NCI-H1436 (cell line): ENCODE measurements at regions not wholly inside any gene's neighbourhood (a gene's known extent, or its start where the extent isn't known, plus 50 kb on each side); places are given as distances from the start of the nearest gene placed in this dataset.
"Not testable (repeated sequence)": the region's sequence is repeated elsewhere in the genome, so short reads cannot be mapped to it uniquely, and the experiment has no call there.

ENCODE experiments used
- DNase-seq: peaks from one replicate; lab custom pipeline; 2025; lab: John Stamatoyannopoulos, UW

DNA sequence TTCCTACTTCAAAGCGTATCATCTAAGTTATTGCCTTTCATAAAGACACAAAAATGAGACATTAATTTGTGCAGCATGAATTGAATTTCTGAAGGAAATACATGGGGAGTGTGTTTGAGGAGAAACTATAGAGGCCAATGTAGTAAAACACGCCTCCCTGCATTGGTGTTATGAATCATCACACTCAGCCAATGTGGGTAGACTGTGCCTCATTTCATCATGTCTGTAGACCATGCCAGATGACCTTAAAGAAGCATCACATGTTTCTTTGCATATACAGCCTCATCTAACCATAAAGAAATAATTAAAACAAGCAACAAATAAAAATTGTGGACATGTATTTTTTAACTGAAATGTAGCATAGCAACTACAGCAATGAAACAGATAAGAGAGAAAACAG lies 486.0 kb upstream of the ADAMTS9 start:
- no peak for DNase-seq

DNA sequence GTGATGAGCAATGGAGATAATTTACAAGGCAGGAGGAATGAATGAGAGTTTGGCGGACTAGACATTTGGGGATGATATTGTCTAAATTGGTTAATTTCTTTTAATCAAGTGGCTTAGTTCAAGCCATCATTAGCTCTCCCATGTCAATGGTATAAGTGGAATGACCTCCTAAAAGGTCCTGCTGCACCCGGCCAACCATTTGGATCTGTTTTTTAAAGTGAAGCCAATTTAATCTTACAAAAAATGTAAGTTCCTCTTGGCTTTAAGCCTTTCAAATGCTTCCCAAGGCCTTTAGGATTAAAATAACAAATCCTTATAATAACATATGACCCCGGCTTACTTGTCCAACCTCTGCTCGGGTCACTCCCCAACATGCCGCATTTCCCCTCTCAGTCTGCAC lies 484.4 kb upstream of the ADAMTS9 start:
- DNase-seq = no peak

DNA sequence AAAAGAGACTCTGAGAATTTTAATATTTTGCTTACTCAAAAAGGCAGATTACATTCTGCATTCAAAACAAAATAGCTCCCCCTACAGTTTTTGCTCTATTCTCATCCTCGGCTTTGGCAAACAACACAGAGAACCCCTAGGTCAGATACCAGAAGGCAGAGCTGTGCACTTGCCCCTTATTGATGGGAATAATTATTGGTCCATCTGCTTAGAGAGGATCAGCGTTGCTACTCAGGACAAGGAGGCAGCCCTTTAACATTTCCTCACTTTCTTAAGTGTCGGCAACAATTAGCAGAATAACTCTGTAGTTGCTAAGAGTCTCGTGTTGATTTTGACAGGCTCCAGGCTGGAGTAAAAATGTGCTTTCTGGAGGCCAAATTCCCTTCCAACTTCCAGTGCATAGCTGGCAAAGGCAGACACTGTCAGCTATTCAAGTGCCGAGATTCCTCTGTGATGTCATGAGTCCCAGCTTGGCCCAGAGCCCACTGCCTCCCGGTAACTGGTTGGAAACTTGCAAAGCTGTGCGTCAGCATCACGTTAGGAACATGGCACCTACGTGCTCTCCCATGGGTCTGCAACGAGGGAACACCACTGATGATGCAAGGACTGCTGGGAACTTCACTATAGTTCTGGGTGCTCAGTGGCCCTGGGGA lies 482.7 kb upstream of the ADAMTS9 start:
- no peak for DNase-seq

DNA sequence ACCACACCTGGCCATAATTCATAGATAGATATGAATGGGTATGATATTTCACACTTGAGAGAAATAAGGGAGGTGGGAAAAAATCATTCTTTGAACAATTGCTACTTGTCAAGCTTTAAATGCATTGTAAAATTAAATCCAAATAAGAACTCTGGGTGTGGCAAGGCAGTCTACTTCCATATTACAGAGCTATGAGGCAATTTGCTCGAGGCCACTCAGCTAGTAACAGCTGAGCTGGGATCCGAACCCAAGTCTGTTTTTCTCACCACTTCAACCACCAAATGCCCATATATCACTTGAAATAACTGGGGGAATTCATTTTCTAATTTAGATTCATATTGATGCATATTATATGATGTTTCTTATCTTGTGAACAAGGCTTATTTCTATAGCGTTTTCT lies 482.2 kb upstream of the ADAMTS9 start:
- no peak for DNase-seq

DNA sequence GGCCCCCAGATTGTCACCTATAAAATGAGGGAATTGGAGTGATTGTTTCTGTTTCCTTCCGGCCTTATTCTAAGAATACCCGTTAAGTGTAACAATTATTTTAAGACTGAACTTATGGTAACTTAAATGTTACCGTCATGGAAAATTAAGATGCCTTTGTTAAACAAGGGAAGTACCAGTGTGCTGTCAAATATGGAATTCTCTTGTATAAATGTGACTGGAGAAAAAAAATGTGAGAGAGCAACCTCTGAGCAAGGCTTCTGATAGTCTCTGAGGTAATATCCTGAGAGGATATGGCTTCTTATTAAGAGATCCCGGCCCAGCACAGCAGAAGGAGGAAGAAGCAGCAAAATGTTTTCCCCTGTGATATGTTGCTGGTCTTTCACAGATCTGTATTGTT lies 480.7 kb upstream of the ADAMTS9 start:
- DNase-seq = no peak

DNA sequence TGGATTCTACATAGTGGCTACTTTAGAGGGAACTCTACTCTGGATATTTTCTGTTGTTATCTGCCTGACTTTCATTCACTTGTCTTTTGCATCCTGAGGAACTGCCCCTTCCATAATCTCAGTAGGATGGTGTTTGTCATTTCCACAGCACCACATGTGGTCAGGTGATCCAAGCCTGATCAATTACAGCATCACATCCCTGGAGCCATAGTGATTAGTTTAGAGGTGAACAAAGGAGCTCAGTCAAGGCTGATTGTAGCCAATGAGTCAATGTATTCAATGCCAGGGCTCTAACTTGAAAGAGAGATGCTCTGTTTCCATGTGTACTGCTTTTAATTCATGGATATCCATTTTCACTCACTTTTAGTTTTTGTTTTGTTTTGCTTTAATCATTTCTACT lies 478.7 kb upstream of the ADAMTS9 start:
- no peak for DNase-seq

DNA sequence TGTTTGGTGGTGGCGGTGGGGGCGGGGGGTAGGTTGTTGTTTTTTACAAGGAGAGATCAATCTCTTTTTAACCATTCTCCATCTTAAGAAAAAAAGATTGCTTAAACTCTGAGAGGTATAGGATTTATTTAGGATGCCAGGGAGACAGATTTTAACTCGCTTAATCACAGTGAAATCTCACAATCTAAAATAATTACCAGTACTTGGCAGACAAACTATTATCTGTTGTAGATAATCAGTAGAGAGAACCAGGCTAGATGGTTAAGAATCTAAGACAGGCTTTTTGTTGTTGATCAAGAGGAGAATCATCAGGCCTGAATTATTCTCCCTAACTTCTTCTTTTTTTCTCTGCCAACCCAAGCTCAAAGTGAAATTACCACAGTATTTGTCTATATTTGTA lies 470.2 kb upstream of the ADAMTS9 start:
- DNase-seq = no peak

DNA sequence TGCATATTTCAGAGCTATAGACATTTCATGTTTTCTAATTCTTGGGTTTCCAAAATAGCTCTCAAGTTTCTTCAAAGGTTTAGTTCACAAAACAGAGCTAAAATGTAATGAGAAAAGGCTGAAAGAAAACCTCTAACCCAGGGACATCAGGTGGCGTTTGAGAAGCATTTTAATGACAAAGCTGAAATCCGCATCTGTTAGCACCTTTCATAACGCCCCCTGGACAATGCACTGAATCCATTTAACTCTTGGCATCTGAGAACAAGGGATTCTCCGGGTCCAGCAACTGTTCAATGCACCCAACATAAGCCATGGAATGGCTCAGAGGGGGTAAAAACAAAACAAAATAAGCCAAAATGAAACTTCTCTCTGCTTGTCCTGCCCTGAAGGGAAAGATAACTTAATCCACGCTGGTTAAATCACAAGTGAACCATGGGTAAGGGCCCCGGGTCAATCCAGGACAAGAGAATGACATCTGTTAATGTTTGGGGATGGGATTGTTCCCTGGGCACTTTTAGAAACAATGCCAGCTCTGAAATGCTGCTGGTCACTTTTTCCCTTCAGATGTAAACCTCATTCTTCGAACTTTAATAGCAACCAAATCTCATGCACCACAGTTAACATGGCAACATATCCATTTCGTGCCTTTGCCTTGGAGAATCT lies 466.2 kb upstream of the ADAMTS9 start:
- DNase-seq = no peak

DNA sequence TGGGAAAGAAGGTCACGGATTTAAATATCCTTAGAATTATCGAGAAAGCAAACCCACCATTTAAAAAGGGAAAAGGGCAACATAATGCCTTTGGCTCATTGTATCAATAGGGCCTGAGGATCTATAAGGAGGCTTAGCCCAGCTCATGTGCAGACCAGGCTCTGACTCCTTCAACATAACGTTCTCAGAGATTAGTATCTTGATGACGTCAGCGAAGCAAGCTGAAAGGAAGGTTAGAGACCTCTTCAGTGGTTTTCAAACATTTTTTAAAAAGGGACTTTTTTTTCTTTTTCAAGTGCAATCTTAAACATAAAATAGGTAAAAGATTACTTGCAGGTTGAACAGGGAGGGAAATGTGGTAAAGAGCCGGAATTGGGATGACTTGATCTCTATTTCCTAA lies 463.9 kb upstream of the ADAMTS9 start:
- DNase-seq = no peak

DNA sequence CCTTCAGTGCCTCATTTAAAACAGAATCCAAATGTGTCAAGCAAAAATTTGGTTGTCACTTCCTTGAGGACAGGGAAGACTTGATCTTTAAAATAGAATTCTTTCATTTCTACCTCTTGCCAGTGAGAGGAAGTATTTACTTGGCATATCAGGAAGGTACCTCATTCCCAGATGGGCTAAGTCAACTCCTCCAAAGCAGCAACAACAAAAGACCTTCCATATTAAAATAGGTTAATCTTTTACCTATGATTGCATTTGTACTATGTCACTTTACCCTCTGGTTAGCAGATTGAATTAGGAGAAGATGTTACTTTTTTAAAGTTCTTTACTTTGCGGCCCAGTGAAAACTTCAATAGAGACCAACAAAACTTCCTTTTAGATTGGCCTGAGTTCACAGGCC lies 462.1 kb upstream of the ADAMTS9 start:
- no peak for DNase-seq

DNA sequence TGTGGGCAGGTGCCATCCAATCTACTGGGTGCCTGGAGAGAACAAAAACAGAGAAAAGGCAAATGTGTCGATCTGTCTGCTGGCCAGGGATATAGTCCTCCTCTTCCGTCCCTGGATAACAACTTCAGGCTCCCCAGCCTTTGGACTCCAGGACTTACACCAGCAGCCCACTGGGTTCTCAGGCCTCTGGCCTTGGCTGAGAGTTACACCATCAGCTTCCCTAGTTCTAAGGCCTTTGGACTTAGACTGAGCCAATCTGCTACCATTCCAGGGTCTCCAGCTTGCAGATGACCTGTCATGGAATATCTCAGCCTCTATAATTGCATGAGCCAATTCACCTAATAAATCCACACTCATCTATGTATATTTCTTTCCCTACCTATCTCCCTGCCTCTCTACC lies 460.9 kb upstream of the ADAMTS9 start:
- no peak for DNase-seq

DNA sequence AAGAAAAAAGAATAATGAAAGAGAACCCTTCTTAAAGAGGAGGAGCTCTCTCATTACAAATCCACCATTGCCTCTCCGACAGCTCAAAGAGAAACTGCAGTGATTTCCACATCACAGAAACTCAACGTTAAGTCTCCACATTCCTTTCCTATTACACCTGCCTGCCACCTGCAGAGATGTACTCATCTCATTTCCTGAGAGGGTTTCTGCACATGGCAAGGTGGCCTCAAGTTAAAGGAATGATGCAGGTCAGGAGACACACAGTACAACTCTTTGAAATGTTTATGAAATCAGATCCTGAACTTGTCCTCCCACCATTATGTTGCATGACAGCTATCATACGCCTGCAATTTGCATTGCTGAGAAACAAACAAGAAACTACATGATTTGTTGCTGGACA lies 458.4 kb upstream of the ADAMTS9 start:
- no peak for DNase-seq

DNA sequence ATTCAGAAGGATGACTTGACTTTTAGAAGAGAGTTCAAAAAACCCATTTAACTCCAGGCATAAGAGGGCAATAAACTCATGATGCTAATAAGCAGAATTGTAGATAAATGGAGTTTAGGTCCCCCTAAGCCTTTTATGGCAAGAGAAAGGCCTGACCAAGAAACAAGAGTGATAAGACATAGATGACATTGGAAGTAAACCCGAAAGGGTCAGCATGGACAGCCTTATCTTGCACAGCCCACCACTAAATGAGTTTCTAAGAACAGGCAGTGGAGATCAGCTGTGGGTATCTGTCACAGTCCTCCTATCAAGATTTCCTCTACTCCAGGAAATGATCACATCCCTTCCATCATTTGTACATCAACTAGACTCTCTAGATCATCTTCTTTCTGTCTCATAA lies 457.9 kb upstream of the ADAMTS9 start:
- no peak for DNase-seq

DNA sequence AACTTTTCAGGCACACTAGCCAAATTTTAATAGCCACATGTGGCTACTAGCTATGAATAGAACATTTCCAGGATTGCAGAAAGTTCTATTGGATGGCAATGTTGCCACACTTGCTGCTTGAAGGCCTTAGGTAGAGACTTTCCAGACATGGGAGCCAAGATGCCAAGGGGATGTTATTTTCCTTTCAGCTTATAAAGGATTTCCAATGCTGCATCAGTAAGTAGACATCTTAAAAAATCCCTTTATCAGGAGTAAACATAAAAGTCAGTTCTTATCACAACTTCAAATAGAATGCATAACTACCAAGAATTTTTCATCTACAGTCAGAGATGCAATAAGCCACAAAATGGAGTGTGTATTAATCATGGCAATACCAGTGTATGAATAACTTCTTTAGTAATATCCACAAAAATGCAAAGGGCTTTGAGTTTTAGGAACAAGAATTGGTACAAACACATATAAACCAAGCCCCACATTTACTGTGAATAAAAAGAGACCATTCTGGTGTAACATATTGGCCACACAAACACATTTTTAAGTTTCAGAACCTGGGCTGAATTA lies 457.1 kb upstream of the ADAMTS9 start:
- no peak for DNase-seq

DNA sequence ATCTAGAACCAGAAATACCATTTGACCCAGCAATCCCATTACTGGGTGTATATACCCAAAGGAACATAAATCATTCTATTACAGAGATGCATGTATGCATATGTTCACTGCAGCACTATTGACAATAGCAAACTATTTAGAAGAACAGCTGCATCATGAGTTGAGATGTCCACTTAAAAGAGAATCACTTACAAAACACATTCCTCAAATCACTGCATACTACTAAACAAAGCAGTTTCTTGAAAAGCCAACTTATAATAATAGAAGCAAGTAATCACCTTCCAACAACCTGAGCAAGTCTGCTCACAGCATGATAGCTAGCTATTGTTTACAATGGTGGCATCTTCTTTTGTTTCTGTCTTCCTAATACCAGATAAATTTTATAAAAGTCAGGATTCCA lies 454.7 kb upstream of the ADAMTS9 start:
- no peak for DNase-seq

DNA sequence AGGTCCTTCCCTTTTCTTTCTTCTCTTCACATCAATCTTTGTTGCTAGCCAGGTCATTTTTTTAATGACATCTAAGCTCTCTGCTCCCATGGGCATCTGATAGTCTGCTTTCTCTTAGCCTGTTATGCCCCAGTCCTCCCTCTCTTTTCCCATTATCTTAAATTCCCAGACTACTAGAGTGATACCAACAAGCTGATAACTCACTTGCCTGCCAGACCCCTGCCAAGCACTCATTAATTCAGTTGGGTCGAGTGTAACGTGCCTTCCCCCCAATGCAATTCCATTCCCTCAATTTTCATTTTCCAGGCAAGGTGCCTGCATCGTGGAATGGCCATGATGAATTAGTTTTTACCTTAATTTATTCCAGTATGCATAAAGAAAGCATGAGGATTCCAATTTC lies 450.8 kb upstream of the ADAMTS9 start:
- no peak for DNase-seq

DNA sequence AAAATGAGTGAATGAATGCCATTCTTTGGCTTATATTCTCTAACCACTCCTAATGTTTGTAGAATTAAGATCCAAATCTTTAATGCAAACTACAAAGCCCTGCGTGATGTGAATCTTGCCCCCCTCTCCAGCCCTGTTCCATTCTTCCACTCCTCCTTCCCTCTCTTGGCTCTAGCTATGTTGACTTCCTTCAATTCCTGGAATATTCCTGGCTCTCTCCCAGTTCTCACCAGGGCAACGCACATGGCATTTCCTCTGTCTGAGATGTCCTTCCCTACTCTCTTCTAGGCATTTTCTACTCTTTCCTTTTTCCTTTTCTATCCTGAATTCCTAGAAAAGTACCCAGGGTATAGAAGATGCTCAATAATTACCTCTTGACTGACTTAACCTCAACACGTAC lies 446.0 kb upstream of the ADAMTS9 start:
- not testable (repeated sequence) for DNase-seq

DNA sequence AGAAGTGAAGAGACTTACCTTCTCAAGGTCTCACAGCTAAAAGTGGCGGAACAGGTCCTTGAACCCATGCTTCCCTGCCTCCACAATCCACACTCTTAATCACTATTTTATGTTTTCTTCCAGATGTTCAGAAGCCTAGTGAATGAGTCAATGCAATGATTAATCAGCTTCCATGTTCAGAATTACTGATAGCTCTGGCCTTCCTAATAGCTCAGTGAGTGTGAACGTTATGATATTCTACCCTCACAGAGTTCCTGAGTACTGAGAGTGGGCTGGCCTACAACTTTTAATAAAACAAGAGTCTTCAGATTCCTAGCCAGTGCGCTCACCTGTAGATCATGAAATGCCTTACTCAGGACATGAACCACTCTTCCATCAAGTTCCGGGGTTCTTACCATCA lies 443.0 kb upstream of the ADAMTS9 start:
- no peak for DNase-seq

DNA sequence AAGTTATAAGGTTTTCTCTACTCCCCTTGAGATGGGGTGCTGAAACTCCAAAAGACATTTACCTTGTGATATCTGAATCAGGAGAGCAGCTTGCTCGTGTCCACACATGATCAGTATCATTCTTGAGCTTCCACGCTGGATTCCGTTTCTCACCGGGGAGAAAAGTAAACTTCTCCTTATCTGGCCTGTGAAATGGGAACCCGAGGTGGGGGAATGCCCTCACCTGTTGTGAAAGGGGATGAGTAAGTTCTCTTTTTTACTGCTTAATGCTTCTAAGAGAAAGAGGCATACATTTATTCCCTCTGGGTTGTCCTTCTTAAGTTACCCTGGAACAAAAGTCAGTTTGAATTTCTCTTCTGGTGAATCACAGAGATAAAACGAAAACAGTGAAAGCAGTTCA lies 440.5 kb upstream of the ADAMTS9 start:
- DNase-seq = no peak

DNA sequence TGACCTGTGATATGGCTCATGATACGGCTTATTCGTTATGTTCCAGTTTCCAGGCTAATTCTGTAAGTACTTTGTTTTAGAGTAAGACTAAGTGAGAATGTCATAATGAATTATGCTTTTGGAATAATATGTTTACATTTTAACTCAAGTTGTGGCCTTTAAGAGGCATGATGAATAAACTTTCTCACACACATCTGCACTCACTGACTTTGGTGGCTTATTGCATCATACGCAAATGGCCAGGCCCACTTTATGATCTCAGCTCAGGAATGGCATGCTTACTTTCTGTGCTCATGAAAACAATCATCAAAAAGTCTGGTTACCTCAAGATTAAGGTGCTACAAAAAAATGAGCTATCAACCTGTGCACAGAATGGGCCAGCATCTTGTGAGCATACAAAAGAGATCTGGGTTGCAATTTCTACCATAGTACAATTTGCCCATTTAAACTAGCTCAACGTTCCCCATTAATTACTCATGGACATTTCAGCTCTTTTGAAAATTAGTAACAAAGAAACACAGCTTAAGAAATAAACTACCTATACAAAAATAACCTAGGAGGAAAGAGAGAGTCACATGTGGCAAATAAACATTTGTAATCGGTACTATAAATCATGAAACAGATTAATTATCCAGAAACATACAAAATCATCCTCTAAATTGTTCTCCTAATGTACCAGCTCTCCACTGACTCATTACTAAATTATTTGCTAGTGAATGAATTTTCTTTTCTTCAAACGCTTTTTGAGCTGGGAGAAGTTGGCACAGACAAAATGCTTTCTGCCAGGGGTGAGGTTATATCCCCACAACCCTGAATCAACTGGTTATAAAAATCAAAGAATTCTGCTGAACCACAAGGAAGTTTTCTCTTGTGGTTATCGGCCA lies 439.0 kb upstream of the ADAMTS9 start:
- DNase-seq = no peak

DNA sequence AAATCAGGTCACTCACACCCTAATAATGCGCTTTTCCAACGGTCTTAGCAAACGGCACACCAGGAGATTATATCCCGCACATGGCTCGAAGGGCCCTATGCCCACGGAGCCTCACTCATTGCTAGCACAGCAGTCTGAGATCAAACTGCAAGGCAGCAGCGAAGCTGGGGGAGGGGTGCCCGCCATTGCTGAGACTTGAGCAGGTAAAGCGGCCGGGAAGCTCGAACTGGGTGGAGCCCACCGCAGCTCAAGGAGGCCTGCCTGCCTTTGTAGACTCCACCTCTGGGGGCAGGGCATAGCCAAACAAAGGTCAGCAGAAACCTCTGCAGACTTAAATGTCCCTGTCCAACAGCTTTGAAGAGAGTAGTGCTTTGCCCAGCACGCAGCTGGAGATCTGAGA lies 432.4 kb upstream of the ADAMTS9 start:
- DNase-seq = not testable (repeated sequence)

DNA sequence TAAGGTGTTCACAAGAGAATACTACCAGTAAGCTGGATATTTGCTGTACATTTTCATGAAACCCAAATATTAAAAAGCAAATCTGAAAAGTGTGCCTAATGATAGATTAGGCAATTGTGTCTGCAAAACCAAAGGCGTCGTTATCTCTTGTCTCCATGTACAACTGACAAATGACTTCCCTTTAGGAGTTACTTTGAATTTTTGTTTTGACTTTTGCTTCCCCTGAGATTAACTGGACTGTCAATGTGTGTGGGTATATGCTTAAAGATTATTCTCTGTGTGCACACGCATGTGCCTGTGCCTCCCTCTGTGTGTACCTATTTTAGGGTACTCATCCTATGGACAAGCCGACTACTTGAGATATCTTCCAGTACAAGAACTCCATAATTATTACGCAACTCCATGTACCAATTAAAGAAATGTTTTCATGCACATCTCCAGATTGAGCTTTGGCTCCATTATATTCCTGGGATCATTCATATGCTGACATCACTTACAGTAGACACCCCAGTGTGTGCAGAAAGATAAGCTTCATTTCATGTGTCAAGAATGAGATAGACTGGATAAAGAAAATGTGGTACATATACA lies 431.2 kb upstream of the ADAMTS9 start:
- DNase-seq = no peak

DNA sequence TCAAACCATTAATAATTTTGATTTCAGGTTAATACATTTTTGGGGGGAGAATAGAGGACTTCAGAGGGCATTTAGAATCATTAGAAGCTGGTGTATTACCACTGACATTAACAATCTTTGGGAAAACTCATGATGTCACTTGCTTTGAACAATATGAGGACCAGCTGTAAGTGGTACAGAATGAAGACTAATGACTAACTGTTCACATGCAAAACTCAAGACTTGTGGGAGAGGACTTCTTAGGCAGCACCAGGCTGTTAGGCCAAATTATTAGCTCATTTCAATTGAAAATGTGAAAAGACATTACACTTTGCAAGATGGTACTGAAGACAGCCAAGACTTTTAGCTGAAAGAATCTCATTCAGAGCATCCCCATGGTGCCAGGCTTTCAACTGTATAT lies 426.2 kb upstream of the ADAMTS9 start:
- DNase-seq = no peak
